ENCODE measurements at regions not wholly inside any gene's neighbourhood (a gene's known extent, or its start where the extent isn't known, plus 50 kb on each side); places are given as distances from the start of the nearest gene placed in this dataset.

DNA sequence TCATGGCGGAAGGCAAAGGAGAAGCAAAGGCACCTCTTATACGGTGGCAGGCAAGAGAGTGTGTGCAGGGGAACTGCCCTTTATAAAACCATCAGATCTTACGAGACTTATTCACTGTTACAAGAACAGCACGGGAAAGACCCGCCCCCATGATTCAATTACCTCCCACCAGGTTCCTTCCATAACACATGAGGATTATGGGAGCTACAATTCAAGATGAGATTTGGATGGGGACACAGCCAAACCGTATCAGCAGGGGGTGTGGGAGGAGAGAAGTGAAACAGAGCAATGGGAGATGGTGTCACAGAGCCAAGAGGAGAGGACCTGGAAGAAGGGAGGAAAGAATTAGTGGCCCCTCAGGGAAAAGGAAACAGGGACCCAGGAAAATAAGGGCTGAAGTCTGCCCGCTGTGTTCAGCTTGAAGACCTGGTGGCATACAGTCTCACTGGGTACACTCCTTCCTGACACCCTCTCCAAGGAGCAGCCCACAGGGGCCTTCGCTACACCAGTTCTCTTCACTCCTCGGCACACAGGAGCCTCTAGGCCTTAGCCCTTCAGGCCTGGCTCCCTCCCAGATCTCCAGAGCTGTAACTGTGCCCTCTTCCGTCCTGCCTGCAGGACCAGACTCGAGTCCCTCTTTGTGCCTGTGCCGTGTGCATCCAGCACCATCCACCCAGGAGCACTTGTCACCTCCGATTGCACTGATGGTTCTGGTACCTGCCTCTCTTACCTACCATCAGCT lies 262.1 kb downstream of the EIPR1 start:
- no peaks in the 10 kb centered on the region for H3K27me3 Mint-ChIP-seq
- no peak overlapping the region for H3K27ac Mint-ChIP-seq
- TF ChIP-seq, protein P1, sequence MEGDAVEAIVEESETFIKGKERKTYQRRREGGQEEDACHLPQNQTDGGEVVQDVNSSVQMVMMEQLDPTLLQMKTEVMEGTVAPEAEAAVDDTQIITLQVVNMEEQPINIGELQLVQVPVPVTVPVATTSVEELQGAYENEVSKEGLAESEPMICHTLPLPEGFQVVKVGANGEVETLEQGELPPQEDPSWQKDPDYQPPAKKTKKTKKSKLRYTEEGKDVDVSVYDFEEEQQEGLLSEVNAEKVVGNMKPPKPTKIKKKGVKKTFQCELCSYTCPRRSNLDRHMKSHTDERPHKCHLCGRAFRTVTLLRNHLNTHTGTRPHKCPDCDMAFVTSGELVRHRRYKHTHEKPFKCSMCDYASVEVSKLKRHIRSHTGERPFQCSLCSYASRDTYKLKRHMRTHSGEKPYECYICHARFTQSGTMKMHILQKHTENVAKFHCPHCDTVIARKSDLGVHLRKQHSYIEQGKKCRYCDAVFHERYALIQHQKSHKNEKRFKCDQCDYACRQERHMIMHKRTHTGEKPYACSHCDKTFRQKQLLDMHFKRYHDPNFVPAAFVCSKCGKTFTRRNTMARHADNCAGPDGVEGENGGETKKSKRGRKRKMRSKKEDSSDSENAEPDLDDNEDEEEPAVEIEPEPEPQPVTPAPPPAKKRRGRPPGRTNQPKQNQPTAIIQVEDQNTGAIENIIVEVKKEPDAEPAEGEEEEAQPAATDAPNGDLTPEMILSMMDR (IDR thresholded peaks at IDR 0.05; ENCODE audit: unreplicated experiment), result no peak
- H3K36me3 Mint-ChIP-seq (ENCODE audit: insufficient read depth), result no peaks in the 10 kb centered on the region
- no peaks in the 10 kb centered on the region for H3K9me3 Mint-ChIP-seq (ENCODE audit: low read depth)
- no peaks in the 10 kb centered on the region for H3K4me1 Mint-ChIP-seq (ENCODE audit: low read depth)
- no peak overlapping the region for H3K4me3 Mint-ChIP-seq (ENCODE audit: low read depth)
- no peak for DNase-seq (ENCODE audit: low spot score, unreplicated experiment)

DNA sequence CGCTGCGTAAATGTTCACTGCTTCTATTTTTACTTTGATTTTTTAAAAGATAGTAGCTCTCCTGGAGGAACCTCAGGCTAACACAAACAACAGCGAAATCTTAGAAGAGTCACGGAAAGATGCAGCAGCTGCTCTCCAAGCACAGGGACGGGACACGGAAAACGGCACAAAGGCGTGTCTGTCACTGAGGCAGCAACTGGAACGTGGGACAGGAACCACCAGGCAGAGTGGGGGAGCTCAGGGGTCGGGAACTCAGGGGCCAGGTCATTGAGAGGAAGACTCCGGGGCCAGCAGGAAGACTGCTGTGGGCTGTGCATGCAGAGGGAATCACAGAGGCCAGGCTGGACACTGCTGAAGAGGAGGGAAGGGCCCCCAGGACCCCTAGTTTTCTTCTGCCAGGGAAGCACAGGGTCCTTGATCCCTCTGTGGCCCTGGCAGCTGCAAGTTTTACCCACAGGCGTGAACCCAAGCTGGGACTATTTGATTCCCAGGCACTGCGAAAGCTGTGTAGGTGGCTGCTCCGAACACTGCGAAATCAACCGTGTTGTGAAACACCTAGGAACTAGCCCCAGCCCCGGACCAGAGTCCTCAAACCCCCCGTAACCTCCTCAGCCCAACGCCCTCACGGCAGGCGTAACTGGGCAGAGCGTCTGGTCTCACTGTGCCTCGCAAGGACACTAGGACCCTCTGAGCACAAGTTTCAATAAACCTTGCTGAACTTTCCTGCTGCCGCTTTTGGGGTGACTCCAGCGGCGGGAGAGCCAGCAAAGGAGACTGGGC lies 263.0 kb downstream of the EIPR1 start:
- no peak overlapping the region for H3K4me3 Mint-ChIP-seq (ENCODE audit: low read depth)
- H3K4me1 Mint-ChIP-seq (ENCODE audit: low read depth), result no peaks in the 10 kb centered on the region
- no peaks in the 10 kb centered on the region for H3K27me3 Mint-ChIP-seq
- TF ChIP-seq, protein P1 (IDR thresholded peaks at IDR 0.05; ENCODE audit: unreplicated experiment), result no peak
- H3K36me3 Mint-ChIP-seq (ENCODE audit: insufficient read depth), result no peaks in the 10 kb centered on the region
- no peak for DNase-seq (ENCODE audit: low spot score, unreplicated experiment)
- no peak overlapping the region for H3K27ac Mint-ChIP-seq
- no peaks in the 10 kb centered on the region for H3K9me3 Mint-ChIP-seq (ENCODE audit: low read depth)

DNA sequence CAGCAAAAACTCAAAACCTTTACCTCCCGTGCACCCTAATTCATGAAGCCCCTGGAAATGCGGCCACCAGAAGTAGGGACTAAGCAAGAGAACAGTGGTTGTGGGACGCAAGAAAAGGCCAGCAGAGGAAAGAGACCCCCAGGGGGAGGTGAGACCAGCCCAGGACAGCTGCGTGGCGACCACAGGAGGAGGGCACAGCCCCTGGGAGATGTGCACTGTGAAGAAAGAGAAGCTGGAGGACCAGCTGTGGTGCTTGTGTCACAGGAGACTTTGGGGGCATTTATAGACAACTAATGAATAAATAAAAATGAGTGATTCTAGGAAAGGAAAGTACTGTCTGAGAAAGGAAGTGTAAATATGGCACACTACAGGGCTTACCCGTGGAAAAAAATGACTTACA lies 263.8 kb downstream of the EIPR1 start:
- TF ChIP-seq, protein P1 (IDR thresholded peaks at IDR 0.05; ENCODE audit: unreplicated experiment), result no peak
- Mint-ChIP-seq H3K27me3 (no peaks in the 10 kb centered on the region), H3K36me3 (ENCODE audit: insufficient read depth) (no peaks in the 10 kb centered on the region), H3K9me3 (ENCODE audit: low read depth) (no peaks in the 10 kb centered on the region), H3K4me3 (ENCODE audit: low read depth) (no peak overlapping the region), H3K27ac (no peak overlapping the region), H3K4me1 (ENCODE audit: low read depth) (no peaks in the 10 kb centered on the region)
- DNase-seq (ENCODE audit: low spot score, unreplicated experiment), result no peak

DNA sequence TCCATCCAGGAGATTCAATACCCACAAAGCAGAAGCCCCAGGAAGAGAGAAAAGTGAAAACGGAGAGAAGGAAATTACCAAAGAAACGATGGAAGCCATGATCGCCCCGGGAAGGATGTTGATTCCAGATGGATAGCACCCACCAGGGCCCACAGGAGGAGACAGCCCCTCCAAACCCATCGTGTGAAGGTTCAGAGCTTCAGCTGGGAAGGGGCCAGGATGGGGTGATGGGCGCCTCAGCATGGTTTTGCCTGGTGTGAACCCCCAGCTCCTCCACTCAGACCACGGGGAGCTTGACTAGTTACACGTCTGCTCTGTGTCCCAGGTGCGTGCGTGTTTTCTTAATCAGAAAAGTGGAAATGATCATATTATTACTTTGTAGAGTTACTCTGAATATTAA lies 264.5 kb downstream of the EIPR1 start:
- H3K27ac Mint-ChIP-seq, result no peak overlapping the region
- no peaks in the 10 kb centered on the region for H3K4me1 Mint-ChIP-seq (ENCODE audit: low read depth)
- DNase-seq (ENCODE audit: low spot score, unreplicated experiment), result no peak
- H3K4me3 Mint-ChIP-seq (ENCODE audit: low read depth), result no peak overlapping the region
- no peaks in the 10 kb centered on the region for H3K9me3 Mint-ChIP-seq (ENCODE audit: low read depth)
- H3K27me3 Mint-ChIP-seq, result no peaks in the 10 kb centered on the region
- no peaks in the 10 kb centered on the region for H3K36me3 Mint-ChIP-seq (ENCODE audit: insufficient read depth)
- TF ChIP-seq, protein P1 (IDR thresholded peaks at IDR 0.05; ENCODE audit: unreplicated experiment), result no peak

DNA sequence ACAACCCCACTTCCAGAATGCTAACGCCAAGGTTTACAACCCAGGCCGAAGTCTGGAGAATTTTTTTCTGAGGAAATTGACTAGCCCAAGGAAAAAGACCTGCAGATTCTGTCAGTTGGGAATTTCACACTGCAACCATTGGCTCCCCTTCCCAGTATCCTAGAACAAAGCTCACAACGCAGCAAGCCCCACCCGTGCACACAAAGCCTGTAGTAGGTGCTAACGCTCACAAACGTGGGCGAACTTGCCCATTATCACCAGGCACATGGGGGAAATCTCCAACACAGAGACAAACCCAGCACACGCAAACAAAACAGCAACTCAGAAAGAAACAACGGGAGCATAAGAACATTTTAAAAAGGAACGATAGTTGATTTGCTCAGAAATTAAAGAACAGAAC lies 265.1 kb downstream of the EIPR1 start:
- no peaks in the 10 kb centered on the region for H3K4me1 Mint-ChIP-seq (ENCODE audit: low read depth)
- TF ChIP-seq, protein P1 (IDR thresholded peaks at IDR 0.05; ENCODE audit: unreplicated experiment), result no peak
- no peak for DNase-seq (ENCODE audit: low spot score, unreplicated experiment)
- no peaks in the 10 kb centered on the region for H3K27me3 Mint-ChIP-seq
- H3K4me3 Mint-ChIP-seq (ENCODE audit: low read depth), result no peak overlapping the region
- H3K27ac Mint-ChIP-seq, result no peak overlapping the region
- H3K36me3 Mint-ChIP-seq (ENCODE audit: insufficient read depth), result no peaks in the 10 kb centered on the region
- H3K9me3 Mint-ChIP-seq (ENCODE audit: low read depth), result no peaks in the 10 kb centered on the region

Data from progenitor cell of endocrine pancreas (in vitro differentiated cells).